PC-9 (cell line): ENCODE measurements at regions not wholly inside any gene's neighbourhood (a gene's known extent, or its start where the extent isn't known, plus 50 kb on each side); places are given as distances from the start of the nearest gene placed in this dataset.
"Not testable (repeated sequence)": the region's sequence is repeated elsewhere in the genome, so short reads cannot be mapped to it uniquely, and the experiment has no call there.

Experiments
- BruUV-seq: library from RNA; stranded (reverse); fragments of 400-500 nt; replicated peaks from 2 replicates; lab custom pipeline; 2021; lab: Mats Ljungman, UMichigan
- CTCF ChIA-PET: fragments of 300-600 bp; sonication (Branson Sonifier 250); formaldehyde crosslinking; loops from one replicate; lab custom pipeline; 2022; ENCODE audit warnings: antibody characterized with exemption; lab: Charles Lee
- POLR2A ChIA-PET: fragments of 300-600 bp; sonication (Branson Sonifier 250); formaldehyde crosslinking; loops from one replicate; lab custom pipeline; 2022; ENCODE audit warnings: antibody characterized with exemption; ENCODE audit not compliant: unreplicated experiment; lab: Charles Lee
- DNase-seq, 2 experiments: peaks; one replicate each; pipeline versions ENCODE4 v3.0.0 to v3.0.0-alpha.2; 2015 to 2022; ENCODE audit warnings: mixed read lengths in 1 of 2
- H2AFZ ChIP-seq: fragments of 200-600 bp; sonication (generic); 2 replicates; pipeline ENCODE4 v1.8.1; 2017; ENCODE audit warnings: antibody characterized with exemption
- H3F3A ChIP-seq: fragments of 200-600 bp; sonication (generic); 2 replicates; pipeline ENCODE4 v1.8.1; 2017; ENCODE audit warnings: antibody characterized with exemption, mild to moderate bottlenecking, low read depth; ENCODE audit not compliant: insufficient read depth
- H3K27ac ChIP-seq: fragments of 200-600 bp; sonication (generic); 2 replicates; pipeline ENCODE4 v1.6.1; 2016; ENCODE audit warnings: mixed run types
- H3K27me3 ChIP-seq: fragments of 200-600 bp; sonication (generic); 2 replicates; pipeline ENCODE4 v1.6.1; 2016; ENCODE audit warnings: low read depth, mixed run types; ENCODE audit not compliant: insufficient read depth
- H3K36me3 ChIP-seq: fragments of 200-600 bp; sonication (generic); 2 replicates; pipeline ENCODE4 v1.6.1; 2016; ENCODE audit warnings: low read depth, mixed run types
- H3K4me1 ChIP-seq: fragments of 200-600 bp; sonication (generic); replicated peaks from 2 replicates; pipeline ENCODE4 v1.6.1; 2016; ENCODE audit warnings: mixed run types; ENCODE audit not compliant: insufficient read depth
- H3K4me2 ChIP-seq: fragments of 200-600 bp; sonication (generic); 2 replicates; pipeline ENCODE4 v1.6.1; 2017; ENCODE audit warnings: mixed run types
- H3K4me3 ChIP-seq: fragments of 200-600 bp; sonication (generic); 2 replicates; pipeline ENCODE4 v1.6.1; 2016; ENCODE audit warnings: mixed run types
- H3K79me2 ChIP-seq: fragments of 200-600 bp; sonication (generic); 2 replicates; pipeline ENCODE4 v1.6.1; 2017; ENCODE audit warnings: low read depth, mixed run types
- H3K9me2 ChIP-seq: fragments of 200-600 bp; sonication (generic); 2 replicates; pipeline ENCODE4 v1.8.1; 2017; ENCODE audit warnings: mild to moderate bottlenecking; ENCODE audit not compliant: insufficient read depth
- H3K9me3 ChIP-seq: fragments of 200-600 bp; sonication (generic); 2 replicates; pipeline ENCODE4 v1.8.1; 2016; ENCODE audit warnings: low read depth; ENCODE audit not compliant: insufficient read depth
- H4K20me1 ChIP-seq: fragments of 200-600 bp; sonication (generic); 2 replicates; pipeline ENCODE4 v1.8.1; 2017; ENCODE audit not compliant: insufficient read depth
- CTCF ChIP-seq: fragments of 200-600 bp; sonication (generic); conservative IDR thresholded peaks from 2 replicates; pipeline ENCODE4 v1.6.1; 2017; ENCODE audit warnings: mixed run types, antibody characterized with exemption, mild to moderate bottlenecking, moderate library complexity
- EZH2 ChIP-seq: fragments of 200-600 bp; sonication (generic); IDR thresholded peaks from 2 replicates; pipeline ENCODE4 v1.8.0; 2017; ENCODE audit warnings: antibody characterized with exemption, low read depth
- intact Hi-C: fragments of 100-400 bp; cut with micrococcal nuclease; formaldehyde crosslinking; loops from one replicate; pipeline ENCODE4 v1.10.0; 2022; ENCODE audit not compliant: unreplicated experiment

- no TSS peak for BruUV-seq
- no peaks in the 10 kb centered on the region for H3K79me2 ChIP-seq
- H3K27me3 ChIP-seq, result no peaks in the 10 kb centered on the region
- intact Hi-C loops, result no loop called here
- no peak overlapping the region for H2AFZ ChIP-seq
- no peak for TF ChIP-seq EZH2
- no peak for DNase-seq
- H3F3A ChIP-seq, result no peaks in the 10 kb centered on the region
- CTCF ChIA-PET, result no interaction called here
- no peak overlapping the region for H3K27ac ChIP-seq
- POLR2A ChIA-PET, result no interaction called here
- H4K20me1 ChIP-seq, result no peaks in the 10 kb centered on the region
- H3K9me2 ChIP-seq, result 0 out of 2 replicates have a peak, but pooled peaks cover 3% of the 10 kb centered on the region
- no peaks in the 10 kb centered on the region for H3K4me1 ChIP-seq
- H3K36me3 ChIP-seq, result no peaks in the 10 kb centered on the region
- no peaks in the 10 kb centered on the region for H3K9me3 ChIP-seq
- H3K4me3 ChIP-seq, result no peak overlapping the region
- H3K4me2 ChIP-seq, result no peak overlapping the region
Measured at GRCh38 chr11:91023731-91024130, 800.9 kb upstream of the CHORDC1 start.

- Histone ChIP-seq H3K79me2 (no peaks in the 10 kb centered on the region), H2AFZ (no peak overlapping the region), H3K36me3 (no peaks in the 10 kb centered on the region), H3K27ac (no peak overlapping the region), H3K9me3 (0 out of 2 replicates have a peak, but pooled peaks cover 12% of the 10 kb centered on the region), H3K9me2 (no peaks in the 10 kb centered on the region), H3F3A (no peaks in the 10 kb centered on the region), H3K4me1 (no peaks in the 10 kb centered on the region), H3K27me3 (no peaks in the 10 kb centered on the region), H3K4me3 (no peak overlapping the region), H4K20me1 (no peaks in the 10 kb centered on the region), H3K4me2 (no peak overlapping the region)
- ChIA-PET POLR2A (no interaction called here), CTCF (no interaction called here)
- BruUV-seq, result no TSS peak
- intact Hi-C loops, result no loop called here
- DNase-seq, result no peak
- TF ChIP-seq CTCF (no peak), EZH2 (no peak)
Measured at GRCh38 chr11:91011503-91011902, 788.7 kb upstream of the CHORDC1 start.

- Histone ChIP-seq H3K4me1 (no peaks in the 10 kb centered on the region), H3K79me2 (no peaks in the 10 kb centered on the region), H3K27ac (no peak overlapping the region), H3K4me2 (no peak overlapping the region), H3K27me3 (no peaks in the 10 kb centered on the region), H4K20me1 (no peaks in the 10 kb centered on the region), H3K9me3 (0 out of 2 replicates have a peak, but pooled peaks cover 12% of the 10 kb centered on the region), H3F3A (no peaks in the 10 kb centered on the region), H3K9me2 (0 out of 2 replicates have a peak, but pooled peaks cover 5% of the 10 kb centered on the region), H3K36me3 (no peaks in the 10 kb centered on the region), H2AFZ (no peak overlapping the region), H3K4me3 (no peak overlapping the region)
- TF ChIP-seq EZH2, result no peak
- TF ChIP-seq CTCF, result no peak
- no TSS peak for BruUV-seq
- POLR2A ChIA-PET, result no interaction called here
- intact Hi-C loops, result no loop called here
- CTCF ChIA-PET, result no interaction called here
- no peak for DNase-seq
Measured at GRCh38 chr11:91005458-91005857, 782.6 kb upstream of the CHORDC1 start.

- TF ChIP-seq EZH2, result no peak
- TF ChIP-seq CTCF, result no peak
- Histone ChIP-seq H3K4me2 (no peak overlapping the region), H3K79me2 (no peaks in the 10 kb centered on the region), H3K9me2 (no peaks in the 10 kb centered on the region), H3K36me3 (no peaks in the 10 kb centered on the region), H3K27ac (no peak overlapping the region), H3K27me3 (no peaks in the 10 kb centered on the region), H4K20me1 (no peaks in the 10 kb centered on the region), H3K4me3 (no peak overlapping the region), H3K9me3 (no peaks in the 10 kb centered on the region), H3K4me1 (no peaks in the 10 kb centered on the region), H3F3A (no peaks in the 10 kb centered on the region), H2AFZ (0 out of 2 replicates have a peak overlapping the region, but pooled peaks have one; percentile 23)
- no TSS peak for BruUV-seq
- POLR2A ChIA-PET, result no interaction called here
- intact Hi-C loops, result no loop called here
- no peak for DNase-seq
- CTCF ChIA-PET, result no interaction called here
Measured at GRCh38 chr11:90997241-90997640, 774.4 kb upstream of the CHORDC1 start.

- intact Hi-C loops, H2AFZ ChIP-seq, CTCF ChIA-PET: not testable (repeated sequence)
Measured at GRCh38 chr11:90972159-90972558, 749.3 kb upstream of the CHORDC1 start.

More at GRCh38 chr11:90972159-90972558, 749.3 kb upstream of the CHORDC1 start:
- peak overlapping the region; percentile 14; the same call in 1 of the 2 replicates for H3K4me2 ChIP-seq
- H4K20me1 ChIP-seq, H3K27ac ChIP-seq, H3K79me2 ChIP-seq, H3K27me3 ChIP-seq, H3F3A ChIP-seq, H3K9me3 ChIP-seq, H3K36me3 ChIP-seq, POLR2A ChIA-PET, H3K9me2 ChIP-seq, H3K4me1 ChIP-seq, BruUV-seq, DNase-seq, H3K4me3 ChIP-seq: not testable (repeated sequence)
